Transverse colon (tissue), 4 donors: ENCODE measurements at regions not wholly inside any gene's neighbourhood (a gene's known extent, or its start where the extent isn't known, plus 50 kb on each side); places are given as distances from the start of the nearest gene placed in this dataset.
"Not testable (repeated sequence)": the region's sequence is repeated elsewhere in the genome, so short reads cannot be mapped to it uniquely, and the experiment has no call there.

Experiments used
- DNase-seq: peaks from one replicate; pipeline ENCODE4 v3.0.0-alpha.2; 2019
- H3K27ac ChIP-seq, 4 donors: fragments of 200-600 bp; sonication (generic); 2 replicates each; pipeline ENCODE4 v1.5.1; 2016 to 2018; ENCODE audit warnings: inconsistent platforms in 4 of 4
- H3K27me3 ChIP-seq: fragments of 200-600 bp; sonication (generic); 2 replicates; pipeline ENCODE4 v1.5.1; 2017; ENCODE audit warnings: inconsistent platforms
- H3K36me3 ChIP-seq, 4 donors: fragments of 200-600 bp; sonication (generic); 2 replicates each; pipeline ENCODE4 v1.5.1; 2017 to 2019; ENCODE audit warnings: inconsistent platforms in 4 of 4
- H3K4me1 ChIP-seq, 4 donors: fragments of 200-600 bp; sonication (generic); 2 replicates each; pipeline ENCODE4 v1.5.1; 2017 to 2020; ENCODE audit warnings: inconsistent platforms in 4 of 4
- H3K4me3 ChIP-seq, 4 donors: fragments of 200-600 bp; sonication (generic); 1 replicate in 1 of 4; 2 replicates in 3 of 4; pipeline versions ENCODE4 v1.5.1 to v1.6.1; 2017 to 2019; ENCODE audit warnings: inconsistent platforms in 4 of 4
- H3K9me3 ChIP-seq, 2 donors: fragments of 200-600 bp; sonication (generic); 2 replicates each; pipeline ENCODE4 v1.5.1; 2017 to 2019; ENCODE audit warnings: inconsistent platforms in 2 of 2
- CTCF ChIP-seq, 5 experiments: fragments of 200-600 bp in 3 of 5; fragments of 450-650 bp in 2 of 5; sonication (generic) in 3 of 5; IDR thresholded peaks; 1 replicate in 2 of 5; 2 replicates in 3 of 5; pipeline ENCODE4 v1.5.1; 2016 to 2017; ENCODE audit warnings: antibody characterized with exemption in 5 of 5, inconsistent platforms in 3 of 5, mild to moderate bottlenecking in 2 of 5, moderate library complexity in 1 of 5
- EP300 ChIP-seq: sonication (generic); formaldehyde crosslinking; IDR thresholded peaks from one replicate; pipeline ENCODE4 v1.6.1; 2017; ENCODE audit warnings: antibody characterized with exemption, low read depth
- POLR2A ChIP-seq: fragments of 450-650 bp; IDR thresholded peaks from one replicate; pipeline ENCODE4 v1.6.1; 2016; ENCODE audit warnings: antibody characterized with exemption, mild to moderate bottlenecking, moderate library complexity
- POLR2AphosphoS5 ChIP-seq, 3 donors: sonication (generic); formaldehyde crosslinking; IDR thresholded peaks; one replicate each; pipeline ENCODE4 v1.6.1; 2016; ENCODE audit warnings: antibody characterized with exemption in 3 of 3
- WGBS, 2 donors: methylation state at CpG; one replicate each; pipeline ENCODE4 v1.1.5; 2018; ENCODE audit warnings: low coverage in 1 of 2; 5-methylcytosine and 5-hydroxymethylcytosine counted together
- in situ Hi-C, 4 donors: fragments of 200-750 bp; cut with MboI; loops; one replicate each; pipeline versions ENCODE4 v1.15.0 to v1.15.1; 2017; ENCODE audit warnings: low sequenced_read_pairs in 3 of 4, low pct_ligation_motif_present in 1 of 4, low pct_unique_long_range_greater_than_20kb in 1 of 4
- intact Hi-C: fragments of 100-400 bp; cut with DNase I; formaldehyde crosslinking; loops from one replicate; pipeline ENCODE4 v1.15.1; 2023; ENCODE audit warnings: low total_unique reads

DNA sequence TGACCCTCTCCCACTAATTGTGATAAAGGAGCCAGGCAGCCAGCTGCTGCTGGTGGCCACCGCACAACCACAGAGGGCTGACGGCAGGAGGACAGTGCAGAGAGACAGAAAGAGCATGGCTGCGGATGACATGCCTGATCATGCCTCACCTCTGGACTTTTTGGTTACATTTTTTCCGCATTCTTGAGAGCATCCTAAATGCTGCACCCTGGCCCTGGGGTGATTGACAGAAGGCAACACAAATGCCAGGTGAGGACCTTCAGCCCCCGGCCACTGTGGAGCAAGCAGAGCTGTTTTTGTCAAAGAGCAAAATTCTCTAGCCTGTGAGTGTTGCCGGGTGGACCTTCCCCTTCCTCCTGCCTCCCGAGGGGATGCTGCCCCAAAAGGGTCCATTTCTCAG, 78.5 kb downstream of the RPS6KA4 start:
- no peak for TF ChIP-seq CTCF (IDR thresholded peaks at IDR 0.05)
- TF ChIP-seq EP300: no peak
- no peak for TF ChIP-seq POLR2AphosphoS5 (IDR thresholded peaks at IDR 0.05)
- TF ChIP-seq POLR2A: no peak
- Histone ChIP-seq H3K27me3 (peaks cover 28% of the 10 kb centered on the region), H3K4me3 (no peak overlapping the region), H3K9me3 (no peaks in the 10 kb centered on the region), H3K4me1 (no peaks in the 10 kb centered on the region), H3K36me3 (no peaks in the 10 kb centered on the region), H3K27ac (no peak overlapping the region)
- intact Hi-C loops (no loop called here), in situ Hi-C loops (no loop called here)
- DNase-seq: no peak
- 75 to 77% methylated on average over 2 to 7 of the region's 7 CpGs for WGBS, 2 donors

GRCh38 chr11:64438986-64439771, 80.2 kb downstream of the RPS6KA4 start:
- 60 to 65% methylated on average over 2 to 22 of the region's 22 CpGs for WGBS, 2 donors
- in situ Hi-C loops: no loop called here
- no peak for DNase-seq

DNA sequence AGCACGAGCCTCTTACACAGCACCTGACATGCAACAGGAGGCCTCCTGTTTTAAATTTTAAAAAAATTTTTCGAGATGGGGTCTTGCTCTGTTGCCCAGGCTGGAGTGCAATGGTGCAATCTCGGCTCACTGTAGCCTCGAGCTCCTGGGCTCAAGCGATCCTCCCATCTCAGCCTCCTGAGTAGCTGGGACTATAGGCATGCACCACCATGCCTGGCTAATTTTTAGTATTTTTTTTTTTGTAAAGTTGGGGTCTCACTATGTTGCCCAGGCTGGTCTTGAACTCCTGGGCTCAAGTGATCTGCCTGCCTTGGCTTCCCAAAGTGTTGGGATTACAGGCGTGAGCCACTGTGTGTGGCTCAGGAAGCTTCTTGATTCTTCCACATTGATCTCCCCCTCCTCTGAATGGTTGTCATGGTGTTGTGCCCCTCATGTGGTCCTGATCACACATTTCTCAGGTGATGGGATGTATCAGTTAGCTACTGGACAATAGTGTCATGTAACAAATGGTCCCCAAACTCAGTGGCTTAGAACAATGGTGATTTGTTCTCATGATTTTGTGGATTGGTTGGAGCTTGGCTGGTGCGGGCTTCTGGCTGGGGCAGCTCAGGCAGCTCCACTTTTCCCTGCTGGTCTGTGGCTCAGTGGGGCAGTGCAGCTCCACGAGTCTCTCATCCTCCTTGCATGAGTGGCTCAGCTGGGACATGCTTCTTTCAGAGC, 81.0 kb downstream of the RPS6KA4 start:
- H3K27me3 ChIP-seq: peaks cover 31% of the 10 kb centered on the region
- H3K4me1 ChIP-seq, H3K9me3 ChIP-seq, H3K36me3 ChIP-seq, H3K4me3 ChIP-seq, in situ Hi-C loops, intact Hi-C loops, DNase-seq, H3K27ac ChIP-seq: not testable (repeated sequence)
- 80% methylated on average over 8 of the region's 8 CpGs; no CpG with 5 or more reads in 1 of the 2 donors for WGBS, 2 donors

More at GRCh38 chr11:64438986-64439771, 80.2 kb downstream of the RPS6KA4 start:
- no peak for TF ChIP-seq CTCF (IDR thresholded peaks at IDR 0.05)
- TF ChIP-seq POLR2AphosphoS5 (IDR thresholded peaks at IDR 0.05): no peak
- no peak for TF ChIP-seq POLR2A
- no peak for TF ChIP-seq EP300
- Histone ChIP-seq H3K4me1 (no peaks in the 10 kb centered on the region), H3K27me3 (peaks cover 31% of the 10 kb centered on the region), H3K36me3 (no peaks in the 10 kb centered on the region), H3K27ac (no peak overlapping the region), H3K9me3 (no peaks in the 10 kb centered on the region), H3K4me3 (no peak overlapping the region)
- intact Hi-C loops: no loop called here

DNA sequence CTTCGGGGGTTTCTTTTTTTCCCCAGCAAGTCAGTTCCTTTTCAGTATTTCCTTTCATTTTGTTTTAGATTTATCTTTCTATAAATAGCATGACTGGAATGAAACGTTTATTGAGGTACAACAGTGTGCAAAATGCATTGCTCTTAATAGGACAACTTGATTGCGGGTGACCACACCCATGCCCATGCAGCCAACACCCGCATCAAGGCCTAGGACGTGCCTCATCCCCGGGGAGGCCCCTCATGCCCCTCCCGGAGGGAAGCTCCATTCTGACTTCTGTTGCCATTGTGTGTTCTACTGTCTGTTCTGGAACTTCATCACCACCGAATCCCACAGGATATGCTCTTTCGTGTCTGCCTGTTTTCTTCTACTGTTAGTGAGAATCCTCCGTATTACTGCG, 82.2 kb downstream of the RPS6KA4 start:
- no peak for DNase-seq
- H3K27ac ChIP-seq: no peak overlapping the region
- intact Hi-C loops (no loop called here), in situ Hi-C loops (no loop called here)
- no peaks in the 10 kb centered on the region for H3K4me1 ChIP-seq
- H3K27me3 ChIP-seq: peaks cover 29% of the 10 kb centered on the region
- H3K4me3 ChIP-seq: no peak overlapping the region
- no peaks in the 10 kb centered on the region for H3K9me3 ChIP-seq
- 55 to 57% methylated on average over 7 to 11 of the region's 11 CpGs for WGBS, 2 donors
- no peaks in the 10 kb centered on the region for H3K36me3 ChIP-seq
- TF ChIP-seq EP300: no peak
- no peak for TF ChIP-seq CTCF (IDR thresholded peaks at IDR 0.05)
- no peak for TF ChIP-seq POLR2AphosphoS5 (IDR thresholded peaks at IDR 0.05)
- TF ChIP-seq POLR2A: no peak
